Activated CD4-positive, alpha-beta T cell treated with anti-CD3 and anti-CD28 coated beads, Interleukin-2, amount 10 ng/mL, durations not matched to agents 7 days and 5 days (primary cell): ENCODE measurements at regions not wholly inside any gene's neighbourhood (a gene's known extent, or its start where the extent isn't known, plus 50 kb on each side); places are given as distances from the start of the nearest gene placed in this dataset.

ENCODE experiments used
- CTCF ChIA-PET: fragments of 350-600 bp; sonication (Branson Sonifier 250); formaldehyde crosslinking; loops from one replicate; lab custom pipeline; 2021; ENCODE audit warnings: antibody characterized with exemption; lab: Charles Lee
- POLR2A ChIA-PET: fragments of 350-600 bp; sonication (Branson Sonifier 250); formaldehyde crosslinking; loops from one replicate; lab custom pipeline; 2021; ENCODE audit warnings: antibody characterized with exemption; lab: Charles Lee
- DNase-seq: peaks from one replicate; pipeline ENCODE4 v3.0.0-alpha.2; 2020
- H3K27ac Mint-ChIP-seq: one replicate; pipeline ENCODE4 v1.8.0; 2021; ENCODE audit warnings: mild to moderate bottlenecking, moderate library complexity, mixed read lengths
- H3K27me3 Mint-ChIP-seq: one replicate; pipeline ENCODE4 v1.8.0; 2021; ENCODE audit warnings: mixed read lengths
- H3K36me3 Mint-ChIP-seq: one replicate; pipeline ENCODE4 v1.8.0; 2021; ENCODE audit warnings: low read depth, mixed read lengths
- H3K4me1 Mint-ChIP-seq: one replicate; pipeline ENCODE4 v1.8.0; 2021; ENCODE audit warnings: mixed read lengths
- H3K4me3 Mint-ChIP-seq: one replicate; pipeline ENCODE4 v1.8.0; 2021; ENCODE audit warnings: mild to moderate bottlenecking, moderate library complexity, mixed read lengths
- H3K9me3 Mint-ChIP-seq: one replicate; pipeline ENCODE4 v1.8.0; 2021; ENCODE audit warnings: mixed read lengths

DNA sequence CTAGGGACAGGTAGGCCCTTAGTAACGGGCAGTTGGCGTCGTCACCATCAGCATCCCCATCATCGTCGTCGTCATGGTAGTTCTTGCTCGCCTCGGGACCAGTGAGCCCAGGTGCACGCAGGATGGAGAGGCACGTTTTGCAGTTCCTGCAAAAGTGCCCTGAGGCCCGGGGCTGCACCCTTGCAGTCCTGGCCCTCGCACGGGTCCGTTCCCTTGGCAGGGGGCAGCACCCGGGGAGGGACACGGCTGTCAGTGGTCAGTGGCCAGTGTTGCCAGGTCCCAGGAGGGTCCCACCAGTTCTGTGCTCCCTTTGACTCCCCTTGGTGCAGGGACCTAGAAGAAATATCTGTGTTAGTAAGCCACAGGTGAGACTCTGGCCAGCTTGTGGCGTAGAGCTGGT lies 243.9 kb upstream of the CIBAR2 start:
- no peak overlapping the region for H3K4me3 Mint-ChIP-seq
- no peak for DNase-seq
- H3K9me3 Mint-ChIP-seq, result no peaks in the 10 kb centered on the region
- no peak overlapping the region for H3K27ac Mint-ChIP-seq
- no peaks in the 10 kb centered on the region for H3K27me3 Mint-ChIP-seq
- POLR2A ChIA-PET, result no interaction called here
- H3K4me1 Mint-ChIP-seq, result peaks cover 4% of the 10 kb centered on the region
- H3K36me3 Mint-ChIP-seq, result no peaks in the 10 kb centered on the region
- CTCF ChIA-PET, result interaction anchor here (0.8 to 1.2 kb wide), 2 partner anchors 13 to 49 kb away, joined by 3 to 4 read pairs; no protein-coding TSS in a partner anchor

GRCh38 chr16:85357323-85357722 lies 245.1 kb upstream of the CIBAR2 start:
- H3K9me3 Mint-ChIP-seq, result no peaks in the 10 kb centered on the region
- H3K4me3 Mint-ChIP-seq, result no peak overlapping the region
- no peaks in the 10 kb centered on the region for H3K27me3 Mint-ChIP-seq
- H3K4me1 Mint-ChIP-seq, result peaks cover 4% of the 10 kb centered on the region
- ChIA-PET POLR2A (no interaction called here), CTCF (no interaction called here)
- no peak for DNase-seq
- no peaks in the 10 kb centered on the region for H3K36me3 Mint-ChIP-seq
- no peak overlapping the region for H3K27ac Mint-ChIP-seq

DNA sequence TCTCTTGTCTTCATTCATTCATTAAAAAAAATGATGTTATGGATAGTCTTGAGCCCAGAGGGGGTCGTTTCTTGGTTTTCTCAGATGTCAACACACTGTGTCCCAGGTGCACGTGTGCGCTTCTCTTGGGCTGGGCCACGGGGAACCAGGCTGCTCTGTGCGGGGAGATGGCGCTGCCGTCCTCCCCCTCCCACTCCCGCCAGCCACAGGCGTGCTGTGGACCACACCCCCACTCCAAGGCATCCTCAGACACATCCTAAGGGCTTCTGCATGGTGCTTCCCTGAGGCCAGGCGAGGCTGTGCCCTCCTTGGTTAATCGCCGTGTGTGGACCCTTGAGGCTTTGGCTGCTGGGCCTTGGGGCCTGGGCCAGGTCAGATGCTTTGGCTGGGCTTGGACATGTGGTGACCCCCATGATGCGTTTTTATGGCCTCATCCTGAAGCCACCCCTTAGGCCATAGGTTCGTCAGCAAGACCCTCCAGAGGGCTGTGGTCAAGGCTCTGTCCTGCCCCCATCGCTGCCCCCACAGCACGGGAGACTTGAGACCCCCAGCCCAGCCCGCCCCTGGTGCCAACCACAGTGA lies 245.7 kb upstream of the CIBAR2 start:
- H3K4me3 Mint-ChIP-seq, result no peak overlapping the region
- no peaks in the 10 kb centered on the region for H3K9me3 Mint-ChIP-seq
- no peaks in the 10 kb centered on the region for H3K36me3 Mint-ChIP-seq
- H3K27ac Mint-ChIP-seq, result no peak overlapping the region
- DNase-seq, result no peak
- H3K4me1 Mint-ChIP-seq, result peaks cover 4% of the 10 kb centered on the region
- ChIA-PET POLR2A (no interaction called here), CTCF (no interaction called here)
- no peaks in the 10 kb centered on the region for H3K27me3 Mint-ChIP-seq

- ChIA-PET CTCF (no interaction called here), POLR2A (no interaction called here)
- Mint-ChIP-seq H3K27me3 (no peaks in the 10 kb centered on the region), H3K4me1 (peaks cover 4% of the 10 kb centered on the region), H3K27ac (no peak overlapping the region), H3K4me3 (no peak overlapping the region), H3K9me3 (no peaks in the 10 kb centered on the region), H3K36me3 (no peaks in the 10 kb centered on the region)
- DNase-seq, result no peak
Observed at GRCh38 chr16:85358704-85359146, 246.5 kb upstream of the CIBAR2 start.

DNA sequence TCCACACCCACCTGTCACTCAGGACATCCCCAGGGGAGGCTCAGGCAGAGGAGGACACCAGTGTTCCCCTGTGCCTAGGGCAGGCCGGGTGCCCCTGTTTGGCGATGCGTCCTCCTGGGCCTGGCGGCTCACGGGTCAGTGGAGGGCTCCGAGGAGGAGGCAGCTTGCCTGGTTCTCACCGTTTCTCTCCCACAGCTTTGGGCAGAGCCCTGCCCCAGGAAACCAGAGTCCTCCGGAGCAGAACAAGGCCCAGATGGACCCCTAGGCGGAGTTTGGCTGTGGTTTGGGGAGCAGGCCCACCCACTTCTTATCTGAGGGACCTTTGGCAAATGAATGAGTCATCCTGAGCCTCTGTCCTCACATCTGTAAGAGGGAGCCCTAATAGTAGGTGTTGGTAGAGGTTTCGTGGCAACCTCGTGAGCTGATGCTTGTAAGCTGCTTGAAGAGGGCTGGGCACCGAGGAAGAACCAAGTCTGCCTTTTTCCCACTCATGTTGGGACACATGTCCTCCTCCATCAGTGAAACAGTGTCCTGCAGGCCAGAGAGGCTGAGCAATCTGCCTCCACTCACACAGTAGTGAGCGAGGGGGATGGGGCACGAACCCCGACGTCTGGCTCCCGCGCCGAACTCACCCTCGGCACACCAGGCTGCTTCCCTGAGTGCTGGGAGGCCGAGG lies 247.0 kb upstream of the CIBAR2 start:
- ChIA-PET POLR2A (no interaction called here), CTCF (no interaction called here)
- H3K4me3 Mint-ChIP-seq, result no peak overlapping the region
- no peaks in the 10 kb centered on the region for H3K36me3 Mint-ChIP-seq
- no peaks in the 10 kb centered on the region for H3K9me3 Mint-ChIP-seq
- H3K27me3 Mint-ChIP-seq, result no peaks in the 10 kb centered on the region
- DNase-seq, result no peak
- peaks cover 4% of the 10 kb centered on the region for H3K4me1 Mint-ChIP-seq
- H3K27ac Mint-ChIP-seq, result no peak overlapping the region

GRCh38 chr16:85360323-85361277 lies 248.3 kb upstream of the CIBAR2 start:
- POLR2A ChIA-PET, result no interaction called here
- H3K27me3 Mint-ChIP-seq, result no peaks in the 10 kb centered on the region
- no peaks in the 10 kb centered on the region for H3K9me3 Mint-ChIP-seq
- peak; percentile 13 for DNase-seq
- H3K27ac Mint-ChIP-seq, result peak overlapping the region; percentile 60
- no peak overlapping the region for H3K4me3 Mint-ChIP-seq
- CTCF ChIA-PET, result no interaction called here
- H3K4me1 Mint-ChIP-seq, result peaks cover 4% of the 10 kb centered on the region
- H3K36me3 Mint-ChIP-seq, result no peaks in the 10 kb centered on the region

DNA sequence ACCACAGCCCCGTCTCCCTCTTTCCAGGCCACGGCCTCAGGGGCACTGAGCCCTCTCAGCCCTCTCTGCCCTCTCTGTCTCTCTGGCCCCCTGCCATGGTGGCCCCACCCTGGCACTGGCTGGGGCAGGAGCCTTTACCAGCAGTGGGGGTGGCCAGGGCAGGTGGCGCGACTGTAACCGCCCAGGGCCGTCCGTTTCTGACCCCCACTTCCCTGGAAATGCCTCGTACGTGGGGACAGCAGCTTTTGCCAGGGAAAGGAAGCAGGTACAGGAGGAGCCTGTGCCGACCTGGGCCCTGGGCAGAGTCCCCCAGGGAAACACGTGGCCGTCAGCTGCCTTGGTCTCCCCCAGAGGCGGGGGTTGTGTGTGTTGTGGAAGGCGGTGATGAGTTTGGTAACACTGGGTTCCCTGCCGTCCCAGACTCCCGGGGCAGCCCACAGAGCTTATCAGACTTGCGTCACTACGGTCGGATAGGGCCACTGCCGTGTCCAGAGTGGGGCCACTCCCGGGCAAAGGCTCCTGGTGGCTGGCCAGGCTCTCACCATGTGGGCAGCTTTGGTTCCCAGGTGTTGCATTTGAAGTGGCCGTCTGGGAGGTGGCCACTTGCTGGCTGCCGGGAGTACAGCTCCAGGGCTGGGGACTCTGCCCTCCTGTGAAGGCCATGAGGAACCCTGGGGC lies 249.3 kb upstream of the CIBAR2 start:
- DNase-seq, result no peak
- Mint-ChIP-seq H3K27ac (peak overlapping the region; percentile 60), H3K9me3 (no peaks in the 10 kb centered on the region), H3K27me3 (no peaks in the 10 kb centered on the region), H3K4me3 (no peak overlapping the region), H3K36me3 (no peaks in the 10 kb centered on the region), H3K4me1 (peaks cover 4% of the 10 kb centered on the region)
- ChIA-PET CTCF (no interaction called here), POLR2A (no interaction called here)

GRCh38 chr16:85362443-85362842 lies 250.2 kb upstream of the CIBAR2 start:
- peaks cover 4% of the 10 kb centered on the region for H3K4me1 Mint-ChIP-seq
- H3K27me3 Mint-ChIP-seq, result no peaks in the 10 kb centered on the region
- ChIA-PET POLR2A (no interaction called here), CTCF (interaction anchor here (0.6 kb wide), 1 partner anchor 29 kb away, joined by 3 read pairs; no protein-coding TSS in a partner anchor)
- no peaks in the 10 kb centered on the region for H3K36me3 Mint-ChIP-seq
- DNase-seq, result no peak
- H3K4me3 Mint-ChIP-seq, result no peak overlapping the region
- no peaks in the 10 kb centered on the region for H3K9me3 Mint-ChIP-seq
- H3K27ac Mint-ChIP-seq, result no peak overlapping the region

DNA sequence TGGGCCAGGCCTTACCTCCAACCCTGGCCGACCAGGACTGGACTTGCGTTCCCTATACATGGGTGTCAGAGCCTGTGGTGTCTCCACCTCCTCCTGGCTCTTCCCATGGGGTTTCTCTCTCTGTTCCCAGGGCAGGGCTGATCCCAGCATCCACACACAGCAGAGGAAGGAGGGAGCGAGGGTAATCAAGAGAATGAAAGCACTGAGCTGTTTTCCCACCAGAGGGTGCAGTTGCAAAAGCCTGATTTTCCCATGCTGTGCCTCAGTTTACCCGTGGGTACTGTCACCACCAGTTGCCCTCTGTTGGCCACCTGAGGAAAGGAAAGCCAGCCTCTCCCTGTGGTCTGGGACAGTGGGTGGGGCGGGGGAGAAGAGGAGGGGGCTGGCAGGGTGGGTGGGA lies 249.7 kb upstream of the GSE1 start:
- Mint-ChIP-seq H3K27ac (no peak overlapping the region), H3K4me1 (peaks cover 4% of the 10 kb centered on the region), H3K4me3 (no peak overlapping the region), H3K36me3 (no peaks in the 10 kb centered on the region), H3K9me3 (no peaks in the 10 kb centered on the region), H3K27me3 (no peaks in the 10 kb centered on the region)
- DNase-seq, result no peak
- ChIA-PET CTCF (no interaction called here), POLR2A (no interaction called here)

GRCh38 chr16:85363881-85364280 lies 249.2 kb upstream of the GSE1 start:
- CTCF ChIA-PET, result no interaction called here

DNA sequence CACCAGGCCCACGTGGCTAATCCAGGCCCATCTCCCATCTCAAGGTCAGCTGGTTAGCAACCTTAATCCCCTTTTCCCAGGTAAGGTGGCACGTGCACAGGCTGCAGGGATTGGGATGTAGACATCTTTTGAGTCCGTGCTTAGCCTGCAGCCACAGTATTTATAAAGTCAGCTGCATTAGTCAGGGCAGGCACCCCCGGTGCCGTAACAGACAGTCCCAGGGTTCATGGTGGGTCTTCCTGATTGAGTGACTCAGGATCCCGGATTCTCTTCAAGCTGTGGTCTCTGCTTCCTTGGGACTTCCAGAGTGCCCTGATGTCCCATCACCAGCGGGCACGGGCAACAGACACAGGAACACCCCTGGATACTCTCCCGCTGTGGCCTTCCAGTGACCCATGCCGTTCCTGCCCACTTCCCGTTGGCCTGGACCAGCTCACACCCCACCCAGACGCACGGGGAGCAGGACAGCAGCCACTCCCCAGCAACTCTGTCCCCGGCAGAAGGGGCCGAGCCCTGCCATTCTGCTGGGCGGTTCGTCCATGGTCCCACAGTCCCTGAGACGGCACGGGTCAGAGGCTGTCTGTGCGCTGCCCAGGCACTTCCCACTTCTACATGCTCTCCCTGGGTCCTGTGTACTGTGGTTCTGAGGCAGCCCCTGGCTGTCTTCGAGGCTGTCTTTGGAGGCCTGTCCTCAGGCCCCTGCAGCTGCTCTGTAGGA lies 248.6 kb upstream of the GSE1 start:
- Mint-ChIP-seq H3K27me3 (no peaks in the 10 kb centered on the region), H3K9me3 (no peaks in the 10 kb centered on the region), H3K27ac (no peak overlapping the region), H3K36me3 (no peaks in the 10 kb centered on the region), H3K4me3 (no peak overlapping the region), H3K4me1 (peaks cover 4% of the 10 kb centered on the region)
- ChIA-PET POLR2A (no interaction called here), CTCF (no interaction called here)
- no peak for DNase-seq

More at GRCh38 chr16:85363881-85364280, 249.2 kb upstream of the GSE1 start:
- POLR2A ChIA-PET, result no interaction called here
- Mint-ChIP-seq H3K36me3 (no peaks in the 10 kb centered on the region), H3K27ac (no peak overlapping the region), H3K4me3 (no peak overlapping the region), H3K27me3 (no peaks in the 10 kb centered on the region), H3K9me3 (no peaks in the 10 kb centered on the region), H3K4me1 (peaks cover 4% of the 10 kb centered on the region)
- no peak for DNase-seq

GRCh38 chr16:85365120-85365519 lies 248.0 kb upstream of the GSE1 start:
- Mint-ChIP-seq H3K36me3 (no peaks in the 10 kb centered on the region), H3K4me1 (peaks cover 4% of the 10 kb centered on the region), H3K27me3 (no peaks in the 10 kb centered on the region), H3K27ac (no peak overlapping the region), H3K9me3 (no peaks in the 10 kb centered on the region), H3K4me3 (no peak overlapping the region)
- CTCF ChIA-PET, result no interaction called here
- no peak for DNase-seq
- POLR2A ChIA-PET, result no interaction called here
